Muscle of back (tissue), 3 donors: ENCODE measurements at regions not wholly inside any gene's neighbourhood (a gene's known extent, or its start where the extent isn't known, plus 50 kb on each side); places are given as distances from the start of the nearest gene placed in this dataset.

ENCODE experiments used
- DNase-seq, 3 donors: peaks; one replicate each; pipeline versions ENCODE4 v3.0.0 to v3.0.0-alpha.2; 2013

GRCh38 chr20:63071541-63072181 lies 64.9 kb upstream of the BHLHE23 start:
- DNase-seq: no peak

GRCh38 chr20:63070771-63071540 lies 64.2 kb upstream of the BHLHE23 start:
- DNase-seq: no peak

- DNase-seq: no peak
These were observed 63.5 kb upstream of the BHLHE23 start for GRCh38 chr20:63070301-63070625.

GRCh38 chr20:63068711-63069367 lies 62.1 kb upstream of the BHLHE23 start:
- DNase-seq: no peak

GRCh38 chr20:63067721-63068560 lies 61.2 kb upstream of the BHLHE23 start:
- no peak for DNase-seq

GRCh38 chr20:63067266-63067635 lies 60.5 kb upstream of the BHLHE23 start:
- no peak for DNase-seq

- DNase-seq: no peak
These were observed 59.9 kb upstream of the BHLHE23 start for GRCh38 chr20:63066506-63067265.

- no peak for DNase-seq
These were observed 59.1 kb upstream of the BHLHE23 start for GRCh38 chr20:63065911-63066310.

- DNase-seq: no peak
These were observed 58.3 kb upstream of the BHLHE23 start for GRCh38 chr20:63064745-63065711.

GRCh38 chr20:63064310-63064709 lies 57.5 kb upstream of the BHLHE23 start:
- no peak for DNase-seq

GRCh38 chr20:63062188-63063140 lies 55.7 kb upstream of the BHLHE23 start:
- DNase-seq: no peak

GRCh38 chr20:63061771-63062100 lies 55.0 kb upstream of the BHLHE23 start:
- no peak for DNase-seq

GRCh38 chr20:63061051-63061770 lies 54.4 kb upstream of the BHLHE23 start:
- DNase-seq: no peak

GRCh38 chr20:63060057-63060991 lies 53.6 kb upstream of the BHLHE23 start:
- DNase-seq: no peak

GRCh38 chr20:63059684-63060056 lies 52.9 kb upstream of the BHLHE23 start:
- no peak for DNase-seq

- DNase-seq: no peak
These were observed 52.1 kb upstream of the BHLHE23 start for GRCh38 chr20:63058696-63059335.
